ENCODE measurements at regions not wholly inside any gene's neighbourhood (a gene's known extent, or its start where the extent isn't known, plus 50 kb on each side); places are given as distances from the start of the nearest gene placed in this dataset.

DNA sequence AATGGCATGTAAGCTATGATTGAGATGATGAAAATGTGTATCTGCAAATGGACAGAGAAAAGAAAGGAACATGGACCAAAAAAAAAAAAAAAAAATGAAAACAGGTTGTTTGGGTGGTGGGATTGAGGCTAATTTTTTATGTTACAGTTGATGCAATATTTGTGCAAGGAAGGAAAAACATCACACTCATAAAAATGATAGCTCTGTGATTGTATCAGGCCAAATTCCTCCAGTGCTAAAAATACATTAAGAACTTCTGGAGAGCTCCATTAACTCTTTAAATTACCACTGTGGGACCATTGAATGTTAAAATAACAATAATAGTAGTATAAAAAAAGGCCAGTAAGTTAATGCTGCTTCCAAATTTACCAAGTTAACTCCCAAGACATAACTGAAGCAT lies 79.5 kb upstream of the MSX2 start:
- TF ChIP-seq, protein P1, sequence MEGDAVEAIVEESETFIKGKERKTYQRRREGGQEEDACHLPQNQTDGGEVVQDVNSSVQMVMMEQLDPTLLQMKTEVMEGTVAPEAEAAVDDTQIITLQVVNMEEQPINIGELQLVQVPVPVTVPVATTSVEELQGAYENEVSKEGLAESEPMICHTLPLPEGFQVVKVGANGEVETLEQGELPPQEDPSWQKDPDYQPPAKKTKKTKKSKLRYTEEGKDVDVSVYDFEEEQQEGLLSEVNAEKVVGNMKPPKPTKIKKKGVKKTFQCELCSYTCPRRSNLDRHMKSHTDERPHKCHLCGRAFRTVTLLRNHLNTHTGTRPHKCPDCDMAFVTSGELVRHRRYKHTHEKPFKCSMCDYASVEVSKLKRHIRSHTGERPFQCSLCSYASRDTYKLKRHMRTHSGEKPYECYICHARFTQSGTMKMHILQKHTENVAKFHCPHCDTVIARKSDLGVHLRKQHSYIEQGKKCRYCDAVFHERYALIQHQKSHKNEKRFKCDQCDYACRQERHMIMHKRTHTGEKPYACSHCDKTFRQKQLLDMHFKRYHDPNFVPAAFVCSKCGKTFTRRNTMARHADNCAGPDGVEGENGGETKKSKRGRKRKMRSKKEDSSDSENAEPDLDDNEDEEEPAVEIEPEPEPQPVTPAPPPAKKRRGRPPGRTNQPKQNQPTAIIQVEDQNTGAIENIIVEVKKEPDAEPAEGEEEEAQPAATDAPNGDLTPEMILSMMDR (IDR thresholded peaks at IDR 0.05; ENCODE audit: insufficient read depth, low read length), result no peak
- TF ChIP-seq POLR2AphosphoS5 (IDR thresholded peaks at IDR 0.05; ENCODE audit: low read depth) (no peak), GABPA (IDR thresholded peaks at IDR 0.05; ENCODE audit: low read depth) (no peak)
- TF ChIP-seq, protein P2, sequence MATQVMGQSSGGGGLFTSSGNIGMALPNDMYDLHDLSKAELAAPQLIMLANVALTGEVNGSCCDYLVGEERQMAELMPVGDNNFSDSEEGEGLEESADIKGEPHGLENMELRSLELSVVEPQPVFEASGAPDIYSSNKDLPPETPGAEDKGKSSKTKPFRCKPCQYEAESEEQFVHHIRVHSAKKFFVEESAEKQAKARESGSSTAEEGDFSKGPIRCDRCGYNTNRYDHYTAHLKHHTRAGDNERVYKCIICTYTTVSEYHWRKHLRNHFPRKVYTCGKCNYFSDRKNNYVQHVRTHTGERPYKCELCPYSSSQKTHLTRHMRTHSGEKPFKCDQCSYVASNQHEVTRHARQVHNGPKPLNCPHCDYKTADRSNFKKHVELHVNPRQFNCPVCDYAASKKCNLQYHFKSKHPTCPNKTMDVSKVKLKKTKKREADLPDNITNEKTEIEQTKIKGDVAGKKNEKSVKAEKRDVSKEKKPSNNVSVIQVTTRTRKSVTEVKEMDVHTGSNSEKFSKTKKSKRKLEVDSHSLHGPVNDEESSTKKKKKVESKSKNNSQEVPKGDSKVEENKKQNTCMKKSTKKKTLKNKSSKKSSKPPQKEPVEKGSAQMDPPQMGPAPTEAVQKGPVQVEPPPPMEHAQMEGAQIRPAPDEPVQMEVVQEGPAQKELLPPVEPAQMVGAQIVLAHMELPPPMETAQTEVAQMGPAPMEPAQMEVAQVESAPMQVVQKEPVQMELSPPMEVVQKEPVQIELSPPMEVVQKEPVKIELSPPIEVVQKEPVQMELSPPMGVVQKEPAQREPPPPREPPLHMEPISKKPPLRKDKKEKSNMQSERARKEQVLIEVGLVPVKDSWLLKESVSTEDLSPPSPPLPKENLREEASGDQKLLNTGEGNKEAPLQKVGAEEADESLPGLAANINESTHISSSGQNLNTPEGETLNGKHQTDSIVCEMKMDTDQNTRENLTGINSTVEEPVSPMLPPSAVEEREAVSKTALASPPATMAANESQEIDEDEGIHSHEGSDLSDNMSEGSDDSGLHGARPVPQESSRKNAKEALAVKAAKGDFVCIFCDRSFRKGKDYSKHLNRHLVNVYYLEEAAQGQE (IDR thresholded peaks at IDR 0.05; ENCODE audit: insufficient replicate concordance, low read depth), result no peak
